Left ventricle myocardium inferior (tissue), 1 donor: ENCODE measurements at regions not wholly inside any gene's neighbourhood (a gene's known extent, or its start where the extent isn't known, plus 50 kb on each side); places are given as distances from the start of the nearest gene placed in this dataset.

Source experiments
- DNase-seq: peaks from one replicate; pipeline ENCODE4 v3.0.0-alpha.2; 2020
- H3K27ac ChIP-seq: fragments of 200-600 bp; replicated peaks from 2 replicates; pipeline ENCODE4 v1.8.0; 2021
- H3K27me3 ChIP-seq: fragments of 200-600 bp; 2 replicates; pipeline ENCODE4 v1.8.0; 2021; ENCODE audit warnings: low read depth
- H3K36me3 ChIP-seq: fragments of 200-600 bp; 2 replicates; pipeline ENCODE4 v1.8.0; 2021
- H3K4me1 ChIP-seq: fragments of 200-600 bp; 2 replicates; pipeline ENCODE4 v1.8.0; 2021
- H3K4me3 ChIP-seq: fragments of 200-600 bp; 2 replicates; pipeline ENCODE4 v1.8.0; 2021; ENCODE audit warnings: mild to moderate bottlenecking, moderate library complexity
- H3K9me3 ChIP-seq: fragments of 200-600 bp; replicated peaks from 2 replicates; pipeline ENCODE4 v1.8.0; 2021
- CTCF ChIP-seq: fragments of 200-600 bp; IDR thresholded peaks from 2 replicates; pipeline ENCODE4 v1.8.0; 2021; ENCODE audit warnings: antibody characterized with exemption, mild to moderate bottlenecking, borderline replicate concordance
- intact Hi-C: fragments of 100-400 bp; cut with micrococcal nuclease; formaldehyde crosslinking; loops from one replicate; pipeline ENCODE4 v1.11.0; 2022
- donor health status: DM: no; HTN: yes; CAD: no; lungs with severe emphysema.

DNA sequence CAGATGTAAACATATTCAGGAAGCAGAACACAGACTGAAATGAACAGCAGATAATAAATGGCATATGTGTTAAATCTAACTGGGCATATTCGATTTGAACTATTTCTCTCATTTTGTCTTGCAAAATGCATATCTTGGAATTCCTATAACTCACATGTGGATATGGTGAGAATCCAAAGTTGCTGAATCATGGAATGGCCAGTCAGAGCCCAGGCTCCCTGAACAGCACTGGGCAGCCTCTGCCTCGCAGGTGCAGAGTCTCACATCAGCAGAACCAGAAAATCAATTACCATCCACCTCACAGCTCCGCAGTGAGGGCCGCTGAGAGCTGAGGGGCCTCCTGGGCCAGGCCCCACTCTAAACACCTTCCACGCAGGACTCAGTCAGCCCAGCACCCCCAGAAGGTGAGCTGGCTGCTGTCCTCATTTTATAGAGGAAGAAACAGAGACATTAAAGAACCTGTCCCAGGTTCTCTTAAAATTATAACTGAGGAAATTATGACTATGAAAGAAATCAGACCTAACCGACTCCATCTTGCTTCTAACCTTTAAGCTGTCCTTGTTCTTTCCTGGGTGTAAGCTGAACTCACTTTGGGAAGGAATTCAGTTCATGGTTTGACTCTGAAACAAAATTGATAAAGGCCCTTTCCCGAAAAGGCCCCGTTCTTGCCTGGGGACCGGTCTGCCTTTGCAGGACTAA, 269.1 kb upstream of the SFSWAP start:
- Histone ChIP-seq H3K9me3 (no peaks in the 10 kb centered on the region), H3K4me3 (no peak overlapping the region), H3K27me3 (peaks cover 62% of the 10 kb centered on the region), H3K27ac (no peak overlapping the region), H3K4me1 (no peaks in the 10 kb centered on the region), H3K36me3 (no peaks in the 10 kb centered on the region)
- TF ChIP-seq CTCF: no peak
- intact Hi-C loops: no loop called here
- no peak for DNase-seq

DNA sequence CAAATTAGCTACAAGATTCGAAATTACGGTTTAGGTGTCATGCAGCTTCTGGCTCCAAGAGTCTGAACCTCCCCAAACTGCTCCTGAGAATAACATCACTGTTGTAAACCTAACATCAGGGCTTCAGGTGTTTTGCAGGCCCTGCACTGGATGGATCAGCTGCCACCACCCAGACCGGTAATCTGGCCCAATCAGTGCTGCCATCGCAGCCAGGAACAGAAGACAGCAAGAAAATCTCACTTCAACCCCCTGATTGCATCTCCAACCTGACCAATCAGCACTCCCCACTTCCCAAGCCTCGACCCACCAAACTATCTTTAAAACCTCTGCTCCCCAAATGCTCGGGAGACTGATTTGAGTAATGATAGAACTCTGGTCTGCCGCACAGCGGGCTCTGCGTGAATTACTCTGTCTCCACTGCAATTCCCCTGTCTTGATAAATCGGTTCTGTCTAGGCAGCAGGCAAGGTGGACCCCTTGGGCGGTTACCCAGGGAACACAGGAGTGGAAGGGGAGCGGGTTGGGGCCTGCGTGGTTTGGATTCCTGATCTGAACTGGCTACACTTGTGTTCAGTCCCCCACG, 268.5 kb upstream of the SFSWAP start:
- no peak for TF ChIP-seq CTCF
- intact Hi-C loops: no loop called here
- H3K27ac ChIP-seq: no peak overlapping the region
- no peak for DNase-seq
- H3K4me3 ChIP-seq: no peak overlapping the region
- H3K9me3 ChIP-seq: no peaks in the 10 kb centered on the region
- H3K27me3 ChIP-seq: peaks cover 58% of the 10 kb centered on the region
- H3K4me1 ChIP-seq: no peaks in the 10 kb centered on the region
- no peaks in the 10 kb centered on the region for H3K36me3 ChIP-seq

DNA sequence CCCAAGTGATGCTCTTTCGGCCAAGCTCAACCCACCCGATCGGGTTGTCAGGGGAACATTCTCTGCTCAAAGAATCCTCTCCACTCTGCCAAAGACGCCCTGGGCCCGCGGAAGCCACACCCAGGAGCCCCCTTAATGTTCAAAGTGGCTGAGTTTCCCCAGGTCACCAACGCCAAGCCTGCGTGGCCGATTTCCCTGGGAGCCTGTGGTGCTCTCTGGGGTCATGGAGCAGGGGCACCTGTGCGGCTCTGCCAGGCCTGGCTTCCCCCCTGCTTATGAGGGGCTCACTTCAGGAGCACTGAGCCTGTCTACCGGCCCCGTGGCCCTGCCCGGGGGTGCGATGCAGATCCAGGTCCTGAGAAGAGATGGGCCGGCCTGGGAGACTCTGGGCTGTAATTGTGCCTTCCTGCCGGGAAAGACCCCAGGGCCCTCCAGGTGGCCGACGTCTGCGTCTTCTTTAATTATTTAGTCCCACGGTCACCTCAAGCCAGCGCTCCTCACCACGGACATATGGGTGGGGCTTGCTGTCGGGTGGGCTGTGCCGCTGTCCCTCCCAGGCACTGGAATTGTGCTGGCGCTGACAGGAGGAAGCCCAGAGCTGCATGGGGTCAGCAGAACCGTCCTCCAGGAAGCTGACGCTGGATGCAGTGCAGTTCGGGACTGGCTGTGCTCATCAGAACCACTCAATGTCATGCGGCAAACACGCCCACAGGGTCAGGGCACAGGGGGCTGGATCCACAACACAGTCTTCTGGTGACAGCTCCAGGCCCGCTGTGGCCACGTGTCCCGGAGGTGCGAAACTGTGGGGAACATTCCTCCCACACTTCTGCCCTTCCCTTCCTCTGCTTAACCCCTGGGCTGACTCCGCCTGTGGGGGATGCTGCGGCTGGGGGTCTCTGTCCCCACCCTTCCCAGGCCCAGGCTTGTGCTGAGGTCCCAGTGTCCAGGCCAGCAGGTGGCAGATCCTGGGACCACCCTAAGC, 267.6 kb upstream of the SFSWAP start:
- Histone ChIP-seq H3K36me3 (no peaks in the 10 kb centered on the region), H3K27me3 (peaks cover 52% of the 10 kb centered on the region), H3K9me3 (peaks cover 2% of the 10 kb centered on the region), H3K4me1 (no peaks in the 10 kb centered on the region), H3K4me3 (no peak overlapping the region), H3K27ac (no peak overlapping the region)
- no peak for DNase-seq
- intact Hi-C loops: no loop called here
- no peak for TF ChIP-seq CTCF

DNA sequence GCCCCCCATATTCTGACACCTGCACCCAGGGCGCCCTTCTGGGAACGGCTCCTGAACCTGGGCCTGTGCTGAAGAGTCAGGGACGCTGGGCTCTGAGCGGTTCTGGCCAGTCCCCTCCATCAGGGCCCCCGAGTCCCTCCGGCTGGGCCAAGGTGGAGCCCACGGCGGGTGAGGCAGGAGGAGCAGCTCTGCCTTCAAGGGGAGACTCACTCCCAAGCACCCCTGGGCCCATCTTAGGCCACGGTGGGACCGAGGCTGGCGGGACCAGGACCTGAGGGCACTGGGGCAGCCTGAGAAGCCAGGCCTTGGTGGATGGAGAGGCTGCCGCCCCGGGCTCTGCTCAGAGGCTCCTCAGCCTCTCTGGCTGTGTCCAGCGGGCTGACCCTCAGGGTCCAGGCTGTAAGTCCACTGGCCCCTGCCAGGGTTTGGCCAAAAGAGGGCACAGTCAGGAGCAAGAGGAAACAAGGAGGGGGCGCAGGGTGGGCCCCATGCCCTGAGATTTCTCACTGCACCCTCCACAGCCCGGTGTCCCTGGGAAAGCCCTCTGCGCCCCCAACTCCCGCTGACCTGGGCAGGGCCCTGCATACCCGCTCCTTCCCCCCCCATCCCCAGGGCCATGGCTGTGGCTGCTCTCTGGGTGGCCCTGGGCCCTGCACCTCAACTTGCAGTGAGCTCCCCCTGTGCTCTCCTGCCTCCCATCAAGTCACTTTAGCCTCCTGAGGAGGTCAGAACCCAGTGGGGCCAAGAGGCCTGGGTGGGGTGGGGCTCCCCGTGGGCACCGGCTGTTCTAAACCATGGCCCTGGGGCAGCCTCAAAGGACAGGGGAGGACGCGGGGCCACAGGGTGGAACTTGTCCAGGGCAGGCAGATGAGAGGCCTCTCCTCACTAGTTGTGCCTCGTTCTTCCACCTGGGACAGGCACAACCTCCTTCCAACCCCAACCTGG, 266.4 kb upstream of the SFSWAP start:
- H3K4me1 ChIP-seq: no peaks in the 10 kb centered on the region
- H3K9me3 ChIP-seq: peaks cover 14% of the 10 kb centered on the region
- intact Hi-C loops: no loop called here
- peaks cover 46% of the 10 kb centered on the region for H3K27me3 ChIP-seq
- no peak overlapping the region for H3K4me3 ChIP-seq
- TF ChIP-seq CTCF: no peak
- H3K36me3 ChIP-seq: no peaks in the 10 kb centered on the region
- H3K27ac ChIP-seq: no peak overlapping the region
- DNase-seq: no peak

GRCh38 chr12:131445184-131445774, 265.6 kb upstream of the SFSWAP start:
- Histone ChIP-seq H3K27me3 (peaks cover 46% of the 10 kb centered on the region), H3K9me3 (peaks cover 22% of the 10 kb centered on the region), H3K4me1 (no peaks in the 10 kb centered on the region), H3K36me3 (no peaks in the 10 kb centered on the region), H3K4me3 (no peak overlapping the region), H3K27ac (no peak overlapping the region)
- TF ChIP-seq CTCF: no peak
- intact Hi-C loops: no loop called here
- DNase-seq: no peak
